Breast epithelium (tissue), 3 donors: ENCODE measurements at regions not wholly inside any gene's neighbourhood (a gene's known extent, or its start where the extent isn't known, plus 50 kb on each side); places are given as distances from the start of the nearest gene placed in this dataset.

Source experiments
- POLR2A ChIP-seq: fragments of 450-650 bp; IDR thresholded peaks from one replicate; pipeline ENCODE4 v1.6.1; 2016; ENCODE audit warnings: antibody characterized with exemption, mild to moderate bottlenecking, moderate library complexity
- TF ChIP-seq, protein P1 (sequence below), 3 donors: fragments of 450-650 bp; IDR thresholded peaks; one replicate each; pipeline ENCODE4 v1.5.1; 2016 to 2017; ENCODE audit warnings: antibody characterized with exemption in 3 of 3, mild to moderate bottlenecking in 3 of 3, moderate library complexity in 3 of 3

GRCh38 chr16:60979119-60979518, 1057.1 kb downstream of the CDH8 start:
- TF ChIP-seq, protein P1, sequence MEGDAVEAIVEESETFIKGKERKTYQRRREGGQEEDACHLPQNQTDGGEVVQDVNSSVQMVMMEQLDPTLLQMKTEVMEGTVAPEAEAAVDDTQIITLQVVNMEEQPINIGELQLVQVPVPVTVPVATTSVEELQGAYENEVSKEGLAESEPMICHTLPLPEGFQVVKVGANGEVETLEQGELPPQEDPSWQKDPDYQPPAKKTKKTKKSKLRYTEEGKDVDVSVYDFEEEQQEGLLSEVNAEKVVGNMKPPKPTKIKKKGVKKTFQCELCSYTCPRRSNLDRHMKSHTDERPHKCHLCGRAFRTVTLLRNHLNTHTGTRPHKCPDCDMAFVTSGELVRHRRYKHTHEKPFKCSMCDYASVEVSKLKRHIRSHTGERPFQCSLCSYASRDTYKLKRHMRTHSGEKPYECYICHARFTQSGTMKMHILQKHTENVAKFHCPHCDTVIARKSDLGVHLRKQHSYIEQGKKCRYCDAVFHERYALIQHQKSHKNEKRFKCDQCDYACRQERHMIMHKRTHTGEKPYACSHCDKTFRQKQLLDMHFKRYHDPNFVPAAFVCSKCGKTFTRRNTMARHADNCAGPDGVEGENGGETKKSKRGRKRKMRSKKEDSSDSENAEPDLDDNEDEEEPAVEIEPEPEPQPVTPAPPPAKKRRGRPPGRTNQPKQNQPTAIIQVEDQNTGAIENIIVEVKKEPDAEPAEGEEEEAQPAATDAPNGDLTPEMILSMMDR (IDR thresholded peaks at IDR 0.05), result no peak
- no peak for TF ChIP-seq POLR2A
